Skeletal muscle tissue (tissue), 3 donors: ENCODE measurements at regions not wholly inside any gene's neighbourhood (a gene's known extent, or its start where the extent isn't known, plus 50 kb on each side); places are given as distances from the start of the nearest gene placed in this dataset.
"Not testable (repeated sequence)": the region's sequence is repeated elsewhere in the genome, so short reads cannot be mapped to it uniquely, and the experiment has no call there.

Source experiments
- H3K27ac ChIP-seq: one replicate; pipeline ENCODE4 v1.7.0; 2013; ENCODE audit warnings: mild to moderate bottlenecking, low read depth, low read length, inconsistent platforms
- H3K27me3 ChIP-seq, 3 donors: one replicate each; pipeline ENCODE4 v1.7.0; 2013; ENCODE audit warnings: low read length in 3 of 3; ENCODE audit not compliant: control insufficient read depth in 3 of 3, insufficient read depth in 3 of 3
- H3K36me3 ChIP-seq, 3 donors: one replicate each; pipeline ENCODE4 v1.7.0; 2013; ENCODE audit warnings: low read length in 3 of 3; ENCODE audit not compliant: control insufficient read depth in 3 of 3, insufficient read depth in 3 of 3
- H3K4me1 ChIP-seq, 3 donors: one replicate each; pipeline ENCODE4 v1.7.0; 2013; ENCODE audit warnings: low read length in 3 of 3, mild to moderate bottlenecking in 3 of 3; ENCODE audit not compliant: control insufficient read depth in 3 of 3, insufficient read depth in 3 of 3
- H3K4me3 ChIP-seq, 3 donors: one replicate each; pipeline ENCODE4 v1.7.0; 2013; ENCODE audit warnings: low read length in 3 of 3
- H3K9ac ChIP-seq, 3 donors: one replicate each; pipeline ENCODE4 v1.7.0; 2013; ENCODE audit warnings: low read length in 3 of 3, mild to moderate bottlenecking in 3 of 3, moderate library complexity in 2 of 3, low read depth in 1 of 3
- H3K9me3 ChIP-seq, 3 donors: one replicate each; pipeline ENCODE4 v1.7.0; 2013; ENCODE audit warnings: low read length in 3 of 3; ENCODE audit not compliant: control insufficient read depth in 3 of 3
- donor health status: Osteomylitis.

- no peaks in the 10 kb centered on the region for H3K36me3 ChIP-seq
- H3K27me3 ChIP-seq = peaks cover 37 to 45% (median 40%) of the 10 kb centered on the region in 3 donors
- H3K27ac ChIP-seq = no peak overlapping the region
- H3K4me3 ChIP-seq = no peak overlapping the region
- no peak overlapping the region for H3K9ac ChIP-seq
- H3K4me1 ChIP-seq = no peaks in the 10 kb centered on the region
- H3K9me3 ChIP-seq = peaks cover 0 to 2% (median 0%) of the 10 kb centered on the region in 3 donors
Measured at GRCh38 chr16:86228713-86229112, 281.6 kb upstream of the FOXF1 start.

- no peaks in the 10 kb centered on the region for H3K4me1 ChIP-seq
- H3K9ac ChIP-seq = no peak overlapping the region
- no peak overlapping the region for H3K4me3 ChIP-seq
- H3K9me3 ChIP-seq = peaks cover 0 to 2% (median 0%) of the 10 kb centered on the region in 3 donors
- no peaks in the 10 kb centered on the region for H3K36me3 ChIP-seq
- H3K27ac ChIP-seq = no peak overlapping the region
- H3K27me3 ChIP-seq = peaks cover 32 to 39% (median 34%) of the 10 kb centered on the region in 3 donors
Measured at GRCh38 chr16:86229283-86229682, 281.0 kb upstream of the FOXF1 start.

GRCh38 chr16:86229866-86230656 is 280.3 kb upstream of the FOXF1 start:
- Histone ChIP-seq H3K27me3 (peaks cover 24 to 38% (median 32%) of the 10 kb centered on the region in 3 donors), H3K4me3 (no peak overlapping the region)

GRCh38 chr16:86231321-86231995 is 278.9 kb upstream of the FOXF1 start:
- Histone ChIP-seq H3K4me1 (no peaks in the 10 kb centered on the region), H3K27me3 (peaks cover 23 to 32% (median 32%) of the 10 kb centered on the region in 3 donors), H3K9me3 (peaks cover 0 to 2% (median 0%) of the 10 kb centered on the region in 3 donors), H3K9ac (no peak overlapping the region), H3K36me3 (no peaks in the 10 kb centered on the region), H3K4me3 (no peak overlapping the region), H3K27ac (no peak overlapping the region)

More at GRCh38 chr16:86229866-86230656, 280.3 kb upstream of the FOXF1 start:
- Histone ChIP-seq H3K36me3 (no peaks in the 10 kb centered on the region), H3K9ac (no peak overlapping the region), H3K9me3 (peaks cover 0 to 2% (median 0%) of the 10 kb centered on the region in 3 donors), H3K4me1 (no peaks in the 10 kb centered on the region), H3K27ac (no peak overlapping the region)

GRCh38 chr16:86231996-86232350 is 278.4 kb upstream of the FOXF1 start:
- H3K4me1 ChIP-seq = no peaks in the 10 kb centered on the region
- no peaks in the 10 kb centered on the region for H3K36me3 ChIP-seq
- no peak overlapping the region for H3K27ac ChIP-seq
- H3K9me3 ChIP-seq = peaks cover 0 to 2% (median 0%) of the 10 kb centered on the region in 3 donors
- H3K4me3 ChIP-seq = no peak overlapping the region
- peaks cover 23 to 32% (median 29%) of the 10 kb centered on the region in 3 donors for H3K27me3 ChIP-seq
- H3K9ac ChIP-seq = no peak overlapping the region

- Histone ChIP-seq H3K9me3 (peaks cover 0 to 2% (median 0%) of the 10 kb centered on the region in 3 donors), H3K27ac (no peak overlapping the region), H3K27me3 (peaks cover 18 to 27% (median 24%) of the 10 kb centered on the region in 3 donors), H3K4me3 (no peak overlapping the region), H3K36me3 (no peaks in the 10 kb centered on the region), H3K4me1 (no peaks in the 10 kb centered on the region), H3K9ac (no peak overlapping the region)
Measured at GRCh38 chr16:86232496-86232895, 277.8 kb upstream of the FOXF1 start.

- H3K9ac ChIP-seq, H3K36me3 ChIP-seq, H3K9me3 ChIP-seq, H3K4me3 ChIP-seq, H3K27ac ChIP-seq, H3K4me1 ChIP-seq: not testable (repeated sequence)
- peaks cover 12 to 20% (median 20%) of the 10 kb centered on the region in 3 donors for H3K27me3 ChIP-seq
Measured at GRCh38 chr16:86233506-86233905, 276.8 kb upstream of the FOXF1 start.

- no peaks in the 10 kb centered on the region for H3K4me1 ChIP-seq
- no peaks in the 10 kb centered on the region for H3K36me3 ChIP-seq
- H3K9ac ChIP-seq = no peak overlapping the region
- H3K27me3 ChIP-seq = peaks cover 20 to 34% (median 33%) of the 10 kb centered on the region in 3 donors
- peaks cover 0 to 2% (median 0%) of the 10 kb centered on the region in 3 donors for H3K9me3 ChIP-seq
- H3K27ac ChIP-seq = no peak overlapping the region
- no peak overlapping the region for H3K4me3 ChIP-seq
Measured at GRCh38 chr16:86239381-86239780, 270.9 kb upstream of the FOXF1 start.

- Histone ChIP-seq H3K9me3 (peaks cover 0 to 8% (median 0%) of the 10 kb centered on the region in 3 donors), H3K4me1 (no peaks in the 10 kb centered on the region), H3K27ac (no peak overlapping the region), H3K9ac (no peak overlapping the region), H3K27me3 (peaks cover 20 to 43% (median 42%) of the 10 kb centered on the region in 3 donors), H3K36me3 (no peaks in the 10 kb centered on the region), H3K4me3 (no peak overlapping the region)
Measured at GRCh38 chr16:86240716-86241363, 269.5 kb upstream of the FOXF1 start.
